OCI-LY7 (cell line): ENCODE measurements at regions not wholly inside any gene's neighbourhood (a gene's known extent, or its start where the extent isn't known, plus 50 kb on each side); places are given as distances from the start of the nearest gene placed in this dataset.

Experiments used
- BruUV-seq: library from RNA; stranded (reverse); fragments of 400-500 nt; replicated peaks from 2 replicates; lab custom pipeline; 2021; lab: Mats Ljungman, UMichigan
- CTCF ChIA-PET: fragments of 300-600 bp; sonication (Branson Sonifier 250); formaldehyde crosslinking; loops from one replicate; lab custom pipeline; 2022; ENCODE audit warnings: antibody characterized with exemption; ENCODE audit not compliant: unreplicated experiment; lab: Charles Lee
- POLR2A ChIA-PET: fragments of 300-600 bp; sonication (Branson Sonifier 250); formaldehyde crosslinking; loops from one replicate; lab custom pipeline; 2022; ENCODE audit warnings: antibody characterized with exemption; lab: Charles Lee
- DNase-seq: peaks from one replicate; pipeline ENCODE4 v3.0.0-alpha.2; 2015; ENCODE audit warnings: low spot score
- H2AFZ ChIP-seq: fragments of 200-600 bp; sonication (generic), shearing (Covaris generic); 2 replicates; pipeline ENCODE4 v1.6.1; 2014; ENCODE audit warnings: mild to moderate bottlenecking, antibody characterized with exemption, low read length, moderate library complexity
- H3K27ac ChIP-seq: fragments of 200-600 bp; sonication (generic); 2 replicates; pipeline ENCODE4 v1.5.1; 2014; ENCODE audit warnings: mixed run types, low read depth, mild to moderate bottlenecking, moderate library complexity, low read length, inconsistent platforms; ENCODE audit not compliant: poor library complexity, severe bottlenecking
- H3K36me3 ChIP-seq: fragments of 200-600 bp; sonication (generic); 2 replicates; pipeline ENCODE4 v1.6.1; 2014; ENCODE audit warnings: mild to moderate bottlenecking, antibody characterized with exemption, low read length, moderate library complexity, mixed read lengths; ENCODE audit not compliant: insufficient read depth
- H3K4me1 ChIP-seq: fragments of 200-600 bp; sonication (generic); 2 replicates; pipeline ENCODE4 v1.5.1; 2014; ENCODE audit warnings: mild to moderate bottlenecking, low read length; ENCODE audit not compliant: insufficient read depth, poor library complexity, severe bottlenecking
- H3K4me2 ChIP-seq: fragments of 200-600 bp; sonication (generic); 2 replicates; pipeline ENCODE4 v1.6.1; 2014; ENCODE audit warnings: mild to moderate bottlenecking, low read length
- H3K4me3 ChIP-seq: fragments of 200-600 bp; sonication (generic); 2 replicates; pipeline ENCODE4 v1.5.1; 2014; ENCODE audit warnings: mild to moderate bottlenecking, low read depth, low read length; ENCODE audit not compliant: poor library complexity, severe bottlenecking
- H3K79me2 ChIP-seq: fragments of 200-600 bp; sonication (generic); 2 replicates; pipeline ENCODE4 v1.6.1; 2016; ENCODE audit warnings: low read depth, mild to moderate bottlenecking, low read length, moderate library complexity, mixed read lengths; ENCODE audit not compliant: insufficient read depth
- H3K9me2 ChIP-seq: fragments of 200-600 bp; sonication (generic); 2 replicates; pipeline ENCODE4 v1.6.1; 2016; ENCODE audit warnings: mild to moderate bottlenecking, low read length, mixed read lengths; ENCODE audit not compliant: insufficient read depth
- H3K9me3 ChIP-seq: fragments of 200-600 bp; sonication (generic); 2 replicates; pipeline ENCODE4 v1.6.1; 2014; ENCODE audit warnings: mild to moderate bottlenecking, mixed run types, low read length, mixed read lengths
- H4K20me1 ChIP-seq: fragments of 200-600 bp; sonication (generic); 2 replicates; pipeline ENCODE4 v1.6.1; 2014; ENCODE audit warnings: mild to moderate bottlenecking, antibody characterized with exemption, low read length, moderate library complexity, mixed read lengths; ENCODE audit not compliant: insufficient read depth
- CTCF ChIP-seq: fragments of 200-600 bp; sonication (generic); conservative IDR thresholded peaks from 2 replicates; pipeline ENCODE4 v1.5.1; 2014; ENCODE audit warnings: mild to moderate bottlenecking, antibody characterized with exemption, low read length, moderate library complexity, mixed read lengths
- EZH2phosphoT487 ChIP-seq: fragments of 200-600 bp; sonication (generic); IDR thresholded peaks from 2 replicates; pipeline ENCODE4 v1.6.1; 2018; ENCODE audit warnings: low read depth, borderline replicate concordance, mild to moderate bottlenecking, mixed run types, antibody characterized with exemption, low read length, moderate library complexity, mixed read lengths
- intact Hi-C: fragments of 100-400 bp; cut with micrococcal nuclease; formaldehyde crosslinking; loops from one replicate; pipeline ENCODE4 v1.10.0; 2022; ENCODE audit not compliant: unreplicated experiment

GRCh38 chr22:48676266-48677167, 1151.2 kb downstream of the BRD1 start:
- Histone ChIP-seq H3K79me2 (no peaks in the 10 kb centered on the region), H3K4me3 (no peak overlapping the region), H4K20me1 (no peaks in the 10 kb centered on the region), H3K27ac (no peak overlapping the region), H3K9me2 (no peaks in the 10 kb centered on the region), H3K4me1 (no peaks in the 10 kb centered on the region), H3K36me3 (no peaks in the 10 kb centered on the region), H3K4me2 (no peak overlapping the region), H3K9me3 (peaks cover 10% of the 10 kb centered on the region; the same call in 1 of the 2 replicates), H2AFZ (no peak overlapping the region)
- ChIA-PET POLR2A (no interaction called here), CTCF (no interaction called here)
- no peak for DNase-seq
- intact Hi-C loops, result no loop called here
- no TSS peak for BruUV-seq
- TF ChIP-seq CTCF (no peak), EZH2phosphoT487 (no peak)

GRCh38 chr22:48675830-48676145, 1151.9 kb downstream of the BRD1 start:
- Histone ChIP-seq H2AFZ (no peak overlapping the region), H3K36me3 (no peaks in the 10 kb centered on the region), H3K4me2 (no peak overlapping the region), H3K4me3 (no peak overlapping the region), H3K4me1 (no peaks in the 10 kb centered on the region), H3K9me2 (no peaks in the 10 kb centered on the region), H3K79me2 (no peaks in the 10 kb centered on the region), H3K9me3 (peaks cover 10% of the 10 kb centered on the region; the same call in 1 of the 2 replicates), H3K27ac (no peak overlapping the region), H4K20me1 (no peaks in the 10 kb centered on the region)
- intact Hi-C loops, result no loop called here
- ChIA-PET POLR2A (no interaction called here), CTCF (no interaction called here)
- no peak for DNase-seq
- no peak for TF ChIP-seq EZH2phosphoT487
- TF ChIP-seq CTCF, result no peak
- BruUV-seq, result no TSS peak

- no peaks in the 10 kb centered on the region for H3K9me2 ChIP-seq
- H3K79me2 ChIP-seq, result no peaks in the 10 kb centered on the region
- peaks cover 10% of the 10 kb centered on the region; the same call in 1 of the 2 replicates for H3K9me3 ChIP-seq
- intact Hi-C loops, result no loop called here
- DNase-seq, result no peak
- no peak overlapping the region for H3K4me3 ChIP-seq
- H2AFZ ChIP-seq, result no peak overlapping the region
- no peaks in the 10 kb centered on the region for H4K20me1 ChIP-seq
- CTCF ChIA-PET, result no interaction called here
- no peaks in the 10 kb centered on the region for H3K36me3 ChIP-seq
- no peak overlapping the region for H3K4me2 ChIP-seq
- H3K27ac ChIP-seq, result no peak overlapping the region
- H3K4me1 ChIP-seq, result no peaks in the 10 kb centered on the region
- BruUV-seq, result no TSS peak
- POLR2A ChIA-PET, result no interaction called here
- TF ChIP-seq CTCF (no peak), EZH2phosphoT487 (no peak)
Measured at GRCh38 chr22:48675141-48675829, 1152.4 kb downstream of the BRD1 start.
